HEK293T (cell line): ENCODE measurements at regions not wholly inside any gene's neighbourhood (a gene's known extent, or its start where the extent isn't known, plus 50 kb on each side); places are given as distances from the start of the nearest gene placed in this dataset.
"Not testable (repeated sequence)": the region's sequence is repeated elsewhere in the genome, so short reads cannot be mapped to it uniquely, and the experiment has no call there.

ENCODE experiments used
- CTCF ChIA-PET: fragments of 350-600 bp; formaldehyde crosslinking; extraction: SDS; loops from one replicate; lab custom pipeline; 2021; ENCODE audit warnings: antibody characterized with exemption, inconsistent platforms; lab: Yijun Ruan, JAX
- POLR2A ChIA-PET: fragments of 350-600 bp; formaldehyde crosslinking; extraction: SDS; loops from one replicate; lab custom pipeline; 2020; ENCODE audit warnings: antibody characterized with exemption, inconsistent platforms; lab: Yijun Ruan, JAX
- DNase-seq: peaks from one replicate; pipeline ENCODE4 v3.0.0; 2012; ENCODE audit warnings: mixed read lengths; ENCODE audit errors: extremely low spot score
- ARNT ChIP-seq: fragments of 450-650 bp; IDR thresholded peaks from 2 replicates; pipeline ENCODE4 v1.6.1; 2017; ENCODE audit warnings: mild to moderate bottlenecking
- BHLHE40 ChIP-seq: fragments of 450-650 bp; IDR thresholded peaks from 2 replicates; pipeline ENCODE4 v1.6.1; 2016; ENCODE audit warnings: mild to moderate bottlenecking, moderate library complexity, borderline replicate concordance
- CTBP1 ChIP-seq: fragments of 450-650 bp; IDR thresholded peaks from 2 replicates; pipeline ENCODE4 v1.6.1; 2016; ENCODE audit warnings: borderline replicate concordance
- ELF4 ChIP-seq: fragments of 450-650 bp; IDR thresholded peaks from 2 replicates; pipeline ENCODE4 v1.6.1; 2017; ENCODE audit warnings: antibody characterized with exemption
- FOXA1 ChIP-seq: fragments of 450-650 bp; IDR thresholded peaks from 2 replicates; pipeline ENCODE4 v1.6.1; 2016; ENCODE audit warnings: mild to moderate bottlenecking
- FOXK2 ChIP-seq: fragments of 450-650 bp; IDR thresholded peaks from 2 replicates; pipeline ENCODE4 v1.6.1; 2016; ENCODE audit warnings: mild to moderate bottlenecking
- FOXM1 ChIP-seq: fragments of 450-650 bp; IDR thresholded peaks from 2 replicates; pipeline ENCODE4 v1.6.1; 2017; ENCODE audit warnings: mild to moderate bottlenecking, borderline replicate concordance
- HDGF ChIP-seq: fragments of 450-650 bp; IDR thresholded peaks from 2 replicates; pipeline ENCODE4 v1.6.1; 2017; ENCODE audit warnings: antibody characterized with exemption, borderline replicate concordance
- L3MBTL2 ChIP-seq: fragments of 450-650 bp; conservative IDR thresholded peaks from 2 replicates; pipeline ENCODE4 v1.6.1; 2016; ENCODE audit warnings: mild to moderate bottlenecking
- LEF1 ChIP-seq: fragments of 450-650 bp; IDR thresholded peaks from 2 replicates; pipeline ENCODE4 v1.6.1; 2017; ENCODE audit warnings: mild to moderate bottlenecking, borderline replicate concordance
- NFRKB ChIP-seq: fragments of 450-650 bp; IDR thresholded peaks from 2 replicates; pipeline ENCODE4 v1.6.1; 2016; ENCODE audit warnings: mild to moderate bottlenecking, moderate library complexity
- SP1 ChIP-seq: fragments of 450-650 bp; IDR thresholded peaks from 2 replicates; pipeline ENCODE4 v1.6.1; 2017
- SUZ12 ChIP-seq: fragments of 450-650 bp; IDR thresholded peaks from 2 replicates; pipeline ENCODE4 v1.6.1; 2016; ENCODE audit warnings: mild to moderate bottlenecking
- TARDBP ChIP-seq: fragments of 450-650 bp; IDR thresholded peaks from 2 replicates; pipeline ENCODE4 v1.6.1; 2016
- ZNF384 ChIP-seq: fragments of 450-650 bp; IDR thresholded peaks from 2 replicates; pipeline ENCODE4 v1.6.1; 2016
- TF ChIP-seq, protein P1 (sequence below): fragments of 450-650 bp; IDR thresholded peaks from 2 replicates; pipeline ENCODE4 v1.6.1; 2016

DNA sequence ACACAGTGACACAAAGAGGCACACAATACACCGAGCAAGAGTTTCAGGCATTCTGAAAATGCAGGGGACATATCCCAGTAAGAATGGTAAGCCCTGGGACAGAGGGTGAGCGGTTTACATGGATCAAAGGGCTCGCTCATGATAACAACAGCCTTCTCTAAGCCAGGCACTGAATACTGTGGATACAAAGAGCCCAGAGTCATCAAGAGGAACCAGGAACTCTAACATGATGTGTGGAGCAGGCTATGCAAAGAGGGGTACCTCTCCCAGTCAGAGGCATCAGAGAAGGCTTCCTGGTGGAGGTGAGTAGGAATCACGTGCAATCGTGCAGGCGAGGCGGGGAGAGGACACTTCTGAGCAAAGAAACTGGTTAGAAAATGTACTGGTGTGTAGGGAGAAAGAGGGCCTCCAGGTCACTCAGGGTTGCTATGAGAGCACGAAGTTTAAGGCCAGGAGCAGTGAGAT, 76.9 kb upstream of the EEA1 start:
- CTCF ChIA-PET, result no interaction called here
- POLR2A ChIA-PET, result no interaction called here
- DNase-seq, result no peak
- TF ChIP-seq FOXM1 (no peak), ELF4 (no peak), FOXA1 (no peak), TARDBP (no peak), ZNF384 (no peak), HDGF (no peak), SUZ12 (no peak)

GRCh38 chr12:93006471-93007208, 77.5 kb upstream of the EEA1 start:
- POLR2A ChIA-PET, result no interaction called here
- DNase-seq, result no peak
- TF ChIP-seq ARNT, result no peak
- no peak for TF ChIP-seq FOXM1
- TF ChIP-seq CTBP1, result no peak
- TF ChIP-seq LEF1, result no peak
- TF ChIP-seq BHLHE40, result no peak
- no peak for TF ChIP-seq NFRKB
- TF ChIP-seq SP1, result no peak
- no peak for TF ChIP-seq ZNF384
- TF ChIP-seq L3MBTL2, result no peak
- no peak for TF ChIP-seq TARDBP
- TF ChIP-seq FOXK2, result no peak
- TF ChIP-seq HDGF, result no peak
- TF ChIP-seq, protein P1, sequence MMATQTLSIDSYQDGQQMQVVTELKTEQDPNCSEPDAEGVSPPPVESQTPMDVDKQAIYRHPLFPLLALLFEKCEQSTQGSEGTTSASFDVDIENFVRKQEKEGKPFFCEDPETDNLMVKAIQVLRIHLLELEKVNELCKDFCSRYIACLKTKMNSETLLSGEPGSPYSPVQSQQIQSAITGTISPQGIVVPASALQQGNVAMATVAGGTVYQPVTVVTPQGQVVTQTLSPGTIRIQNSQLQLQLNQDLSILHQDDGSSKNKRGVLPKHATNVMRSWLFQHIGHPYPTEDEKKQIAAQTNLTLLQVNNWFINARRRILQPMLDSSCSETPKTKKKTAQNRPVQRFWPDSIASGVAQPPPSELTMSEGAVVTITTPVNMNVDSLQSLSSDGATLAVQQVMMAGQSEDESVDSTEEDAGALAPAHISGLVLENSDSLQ, result no peak
- CTCF ChIA-PET, result no interaction called here

- ChIA-PET CTCF (interaction anchor here (1.0 kb wide), 1 partner anchor 9 kb away, joined by 4 read pairs; no protein-coding TSS in a partner anchor), POLR2A (no interaction called here)
- no peak for DNase-seq
- TF ChIP-seq FOXA1, result no peak
- no peak for TF ChIP-seq TARDBP
- no peak for TF ChIP-seq NFRKB
These were observed 78.4 kb upstream of the EEA1 start for GRCh38 chr12:93007544-93007943.

GRCh38 chr12:93008044-93008778, 79.1 kb upstream of the EEA1 start:
- CTCF ChIA-PET, result interaction anchor here (0.7 to 1.0 kb wide), 2 partner anchors 9 to 373 kb away, joined by 3 to 4 read pairs; no protein-coding TSS in a partner anchor
- POLR2A ChIA-PET, result no interaction called here
- TF ChIP-seq ELF4 (no peak), TARDBP (no peak), ZNF384 (no peak), LEF1 (no peak), FOXA1 (no peak), SUZ12 (no peak), HDGF (no peak), L3MBTL2 (no peak), FOXM1 (no peak), ARNT (no peak), NFRKB (no peak), CTBP1 (no peak), FOXK2 (no peak), BHLHE40 (no peak), SP1 (no peak)
- TF ChIP-seq, protein P1, result no peak
- DNase-seq, result no peak

GRCh38 chr12:93008880-93009279, 79.8 kb upstream of the EEA1 start:
- CTCF ChIA-PET, result interaction anchor here (0.7 kb wide), 1 partner anchor 372 kb away, joined by 3 read pairs; no protein-coding TSS in a partner anchor
- DNase-seq, POLR2A ChIA-PET: not testable (repeated sequence)

DNA sequence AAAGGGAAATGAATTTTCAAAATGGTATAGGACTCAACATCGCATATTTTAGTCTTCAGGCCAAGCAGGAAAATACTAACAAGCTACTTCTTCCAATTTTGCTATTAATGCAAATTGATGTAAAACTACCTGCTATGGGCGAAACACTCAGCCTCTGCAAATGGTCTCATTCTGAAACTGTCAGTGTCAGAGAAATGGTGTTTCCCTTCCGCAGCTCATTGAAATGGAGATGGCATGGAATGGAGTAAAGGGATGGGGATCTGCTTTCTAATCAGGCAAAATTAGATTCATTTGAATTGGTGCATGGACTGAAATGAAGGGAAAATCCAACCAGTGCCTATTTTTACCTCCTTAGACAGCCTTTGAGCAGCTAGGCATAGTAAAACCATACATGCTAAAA, 80.4 kb upstream of the EEA1 start:
- POLR2A ChIA-PET, result no interaction called here
- no peak for DNase-seq
- TF ChIP-seq HDGF, result no peak
- no peak for TF ChIP-seq ARNT
- TF ChIP-seq SP1, result no peak
- no peak for TF ChIP-seq L3MBTL2
- TF ChIP-seq NFRKB, result no peak
- no peak for TF ChIP-seq BHLHE40
- TF ChIP-seq LEF1, result no peak
- TF ChIP-seq FOXM1, result no peak
- TF ChIP-seq SUZ12, result no peak
- TF ChIP-seq CTBP1, result no peak
- TF ChIP-seq TARDBP, result no peak
- TF ChIP-seq, protein P1, result no peak
- CTCF ChIA-PET, result interaction anchor here (0.6 kb wide), 1 partner anchor 22 kb away, joined by 5 read pairs; no protein-coding TSS in a partner anchor
